Panc1 (cell line): ENCODE measurements at regions not wholly inside any gene's neighbourhood (a gene's known extent, or its start where the extent isn't known, plus 50 kb on each side); places are given as distances from the start of the nearest gene placed in this dataset.

Experiments used
- ATAC-seq: fragments of 200-7000 bp; cut with Tn5 transposase; 2 replicates; pipeline ENCODE4 v1.9.1; 2020; ENCODE audit warnings: mild to moderate bottlenecking, moderate library complexity
- BruUV-seq: library from RNA; stranded (reverse); fragments of 400-500 nt; replicated peaks from 2 replicates; lab custom pipeline; 2021; lab: Mats Ljungman, UMichigan
- CTCF ChIA-PET: fragments of 300-600 bp; sonication (Branson Sonifier 250); formaldehyde crosslinking; loops from one replicate; lab custom pipeline; 2022; ENCODE audit warnings: antibody characterized with exemption; lab: Charles Lee
- POLR2A ChIA-PET: fragments of 300-600 bp; sonication (Branson Sonifier 250); formaldehyde crosslinking; loops from one replicate; lab custom pipeline; 2022; ENCODE audit warnings: antibody characterized with exemption; lab: Charles Lee
- DNase-seq: peaks from one replicate; pipeline ENCODE4 v3.0.0-alpha.2; 2010; ENCODE audit warnings: low read depth, low spot score
- H3K27ac ChIP-seq: 2 replicates; pipeline ENCODE4 v1.5.1; 2011; ENCODE audit warnings: mild to moderate bottlenecking, low read length, inconsistent platforms
- H3K27me3 ChIP-seq: fragments of 200-500 bp; sonication (Bioruptor generic); 2 replicates; pipeline ENCODE4 v1.6.0; 2014; ENCODE audit warnings: low read length, inconsistent platforms; ENCODE audit not compliant: control insufficient read depth, insufficient read depth
- H3K36me3 ChIP-seq: fragments of 200-500 bp; sonication (Bioruptor generic); 2 replicates; pipeline ENCODE4 v1.5.1; 2014; ENCODE audit warnings: inconsistent platforms, mild to moderate bottlenecking, low read length, moderate library complexity; ENCODE audit not compliant: control insufficient read depth, insufficient read depth
- H3K4me1 ChIP-seq: 2 replicates; pipeline ENCODE4 v1.5.1; 2011; ENCODE audit warnings: inconsistent platforms, mild to moderate bottlenecking, low read length, moderate library complexity; ENCODE audit not compliant: control insufficient read depth, insufficient read depth
- H3K4me3 ChIP-seq, 2 experiments: 2 replicates each; pipeline ENCODE4 v1.5.1; 2011 to 2012; ENCODE audit warnings: low read depth in 2 of 2, low read length in 2 of 2, mild to moderate bottlenecking in 2 of 2, inconsistent platforms in 1 of 2, moderate library complexity in 1 of 2
- H3K9me3 ChIP-seq: fragments of 200-500 bp; sonication (Bioruptor generic); 2 replicates; pipeline ENCODE4 v1.5.1; 2014; ENCODE audit warnings: low read depth, mild to moderate bottlenecking, inconsistent platforms, low read length, moderate library complexity; ENCODE audit not compliant: control insufficient read depth, insufficient read depth
- CTCF ChIP-seq: fragments of 450-650 bp; IDR thresholded peaks from 2 replicates; pipeline ENCODE4 v1.5.1; 2017; ENCODE audit warnings: mild to moderate bottlenecking
- POLR2AphosphoS5 ChIP-seq: IDR thresholded peaks from 2 replicates; pipeline ENCODE4 v1.6.1; 2012; ENCODE audit warnings: mild to moderate bottlenecking, low read depth, low read length, moderate library complexity
- REST ChIP-seq, 2 experiments: IDR thresholded peaks; 2 replicates each; pipeline ENCODE4 v1.6.1; 2011 to 2012; ENCODE audit warnings: low read depth in 2 of 2, control low read depth in 1 of 2, low read length in 1 of 2, mild to moderate bottlenecking in 1 of 2, moderate library complexity in 1 of 2; ENCODE audit not compliant: insufficient read depth in 1 of 2
- SIN3A ChIP-seq: IDR thresholded peaks from 2 replicates; pipeline ENCODE4 v1.6.1; 2012; ENCODE audit warnings: low read depth, mild to moderate bottlenecking, low read length, moderate library complexity, borderline replicate concordance; ENCODE audit not compliant: insufficient read depth
- TCF7L2 ChIP-seq: IDR thresholded peaks from 2 replicates; pipeline ENCODE4 v1.6.1; 2011; ENCODE audit warnings: mild to moderate bottlenecking, low read depth, low read length, inconsistent platforms
- in situ Hi-C: cut with HindIII; loops from 2 replicates; pipeline ENCODE4 v1.10.0; 2016; ENCODE audit warnings: low sequenced_read_pairs, low pct_unique_long_range_greater_than_20kb
- intact Hi-C: fragments of 100-400 bp; cut with micrococcal nuclease; formaldehyde crosslinking; loops from one replicate; pipeline ENCODE4 v1.10.0; 2022; ENCODE audit not compliant: unreplicated experiment

- no peak overlapping the region for H3K4me3 ChIP-seq
- no TSS peak for BruUV-seq
- H3K27me3 ChIP-seq: no peaks in the 10 kb centered on the region; the same call in 1 of the 2 replicates
- ChIA-PET CTCF (no interaction called here), POLR2A (no interaction called here)
- ATAC-seq (no peak), DNase-seq (no peak)
- intact Hi-C loops (no loop called here), in situ Hi-C loops (no loop called here)
- no peaks in the 10 kb centered on the region for H3K4me1 ChIP-seq
- no peak for TF ChIP-seq REST (IDR thresholded peaks at IDR 0.05; ENCODE audit: insufficient read depth in 1 of 2, low read depth in 2 of 2, low read length in 1 of 2)
- TF ChIP-seq CTCF: no peak
- TF ChIP-seq POLR2AphosphoS5: no peak
- no peak overlapping the region for H3K27ac ChIP-seq
- no peaks in the 10 kb centered on the region for H3K36me3 ChIP-seq
- H3K9me3 ChIP-seq: no peaks in the 10 kb centered on the region
Measured at GRCh38 chr20:22801528-22801927, 217.2 kb upstream of the FOXA2 start.

GRCh38 chr20:22802296-22802695 is 217.9 kb upstream of the FOXA2 start:
- Histone ChIP-seq H3K27me3 (no peaks in the 10 kb centered on the region; the same call in 1 of the 2 replicates), H3K4me1 (no peaks in the 10 kb centered on the region), H3K4me3 (no peak overlapping the region), H3K36me3 (no peaks in the 10 kb centered on the region), H3K27ac (no peak overlapping the region), H3K9me3 (no peaks in the 10 kb centered on the region)
- POLR2A ChIA-PET: no interaction called here
- no peak for TF ChIP-seq POLR2AphosphoS5
- no peak for TF ChIP-seq REST (IDR thresholded peaks at IDR 0.05; ENCODE audit: insufficient read depth in 1 of 2, low read depth in 2 of 2, low read length in 1 of 2)
- TF ChIP-seq SIN3A: no peak
- TF ChIP-seq TCF7L2: no peak
- TF ChIP-seq CTCF: no peak
- intact Hi-C loops (no loop called here), in situ Hi-C loops (no loop called here)
- DNase-seq: no peak
- no TSS peak for BruUV-seq
- CTCF ChIA-PET: no interaction called here
- no peak for ATAC-seq
